ENCODE measurements at regions not wholly inside any gene's neighbourhood (a gene's known extent, or its start where the extent isn't known, plus 50 kb on each side); places are given as distances from the start of the nearest gene placed in this dataset.

- TF ChIP-seq, protein P1, sequence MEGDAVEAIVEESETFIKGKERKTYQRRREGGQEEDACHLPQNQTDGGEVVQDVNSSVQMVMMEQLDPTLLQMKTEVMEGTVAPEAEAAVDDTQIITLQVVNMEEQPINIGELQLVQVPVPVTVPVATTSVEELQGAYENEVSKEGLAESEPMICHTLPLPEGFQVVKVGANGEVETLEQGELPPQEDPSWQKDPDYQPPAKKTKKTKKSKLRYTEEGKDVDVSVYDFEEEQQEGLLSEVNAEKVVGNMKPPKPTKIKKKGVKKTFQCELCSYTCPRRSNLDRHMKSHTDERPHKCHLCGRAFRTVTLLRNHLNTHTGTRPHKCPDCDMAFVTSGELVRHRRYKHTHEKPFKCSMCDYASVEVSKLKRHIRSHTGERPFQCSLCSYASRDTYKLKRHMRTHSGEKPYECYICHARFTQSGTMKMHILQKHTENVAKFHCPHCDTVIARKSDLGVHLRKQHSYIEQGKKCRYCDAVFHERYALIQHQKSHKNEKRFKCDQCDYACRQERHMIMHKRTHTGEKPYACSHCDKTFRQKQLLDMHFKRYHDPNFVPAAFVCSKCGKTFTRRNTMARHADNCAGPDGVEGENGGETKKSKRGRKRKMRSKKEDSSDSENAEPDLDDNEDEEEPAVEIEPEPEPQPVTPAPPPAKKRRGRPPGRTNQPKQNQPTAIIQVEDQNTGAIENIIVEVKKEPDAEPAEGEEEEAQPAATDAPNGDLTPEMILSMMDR (IDR thresholded peaks at IDR 0.05; ENCODE audit: insufficient read depth, low read depth, low read length), result no peak
- no peaks in the 10 kb centered on the region for H3K36me3 ChIP-seq (ENCODE audit: control insufficient read depth, insufficient read depth, low read length)
- CTCF ChIA-PET, result no interaction called here
- no peak for DNase-seq (ENCODE audit: low read depth)
- POLR2A ChIA-PET, result no interaction called here
- no peaks in the 10 kb centered on the region for H3K27me3 ChIP-seq (ENCODE audit: control insufficient read depth, insufficient read depth, low read length)
- H3K4me3 ChIP-seq (ENCODE audit: low read depth, low read length), result no peak overlapping the region
These were observed 455.2 kb upstream of the ARPP21 start for GRCh38 chr3:35183927-35184675.

DNA sequence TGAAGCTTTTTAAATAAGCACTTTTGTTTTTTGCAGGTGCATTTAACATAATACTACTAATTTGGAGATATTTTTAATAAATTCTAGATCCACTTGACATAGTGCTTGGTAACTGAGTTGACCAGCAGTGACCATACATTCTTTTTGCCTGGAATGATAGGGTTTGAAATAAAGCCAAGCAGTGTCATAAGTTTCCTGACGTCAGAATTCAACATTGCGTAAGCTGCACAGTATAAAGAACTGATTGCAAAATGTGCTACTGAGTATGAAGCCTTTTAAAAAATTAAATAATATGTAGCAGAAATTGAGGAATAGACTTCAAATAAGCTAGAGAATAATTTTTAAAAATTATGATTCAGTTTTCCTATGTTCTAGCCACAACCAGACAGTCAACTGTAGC, 454.6 kb upstream of the ARPP21 start:
- Histone ChIP-seq H3K27me3 (ENCODE audit: control insufficient read depth, insufficient read depth, low read length) (no peaks in the 10 kb centered on the region), H3K36me3 (ENCODE audit: control insufficient read depth, insufficient read depth, low read length) (no peaks in the 10 kb centered on the region), H3K4me3 (ENCODE audit: low read depth, low read length) (no peak overlapping the region)
- TF ChIP-seq, protein P1 (IDR thresholded peaks at IDR 0.05; ENCODE audit: insufficient read depth, low read depth, low read length), result no peak
- DNase-seq (ENCODE audit: low read depth), result no peak
- POLR2A ChIA-PET, result no interaction called here
- CTCF ChIA-PET, result no interaction called here

GRCh38 chr3:35187908-35188307, 451.4 kb upstream of the ARPP21 start:
- no peak for DNase-seq (ENCODE audit: low read depth)
- CTCF ChIA-PET, result interaction anchor here (0.7 kb wide), 1 partner anchor 438 kb away, joined by 3 read pairs; no protein-coding TSS in a partner anchor
- H3K27me3 ChIP-seq (ENCODE audit: control insufficient read depth, insufficient read depth, low read length), result no peaks in the 10 kb centered on the region
- no peak overlapping the region for H3K4me3 ChIP-seq (ENCODE audit: low read depth, low read length)
- H3K36me3 ChIP-seq (ENCODE audit: control insufficient read depth, insufficient read depth, low read length), result no peaks in the 10 kb centered on the region
- TF ChIP-seq, protein P1 (IDR thresholded peaks at IDR 0.05; ENCODE audit: insufficient read depth, low read depth, low read length), result no peak
- POLR2A ChIA-PET, result no interaction called here

DNA sequence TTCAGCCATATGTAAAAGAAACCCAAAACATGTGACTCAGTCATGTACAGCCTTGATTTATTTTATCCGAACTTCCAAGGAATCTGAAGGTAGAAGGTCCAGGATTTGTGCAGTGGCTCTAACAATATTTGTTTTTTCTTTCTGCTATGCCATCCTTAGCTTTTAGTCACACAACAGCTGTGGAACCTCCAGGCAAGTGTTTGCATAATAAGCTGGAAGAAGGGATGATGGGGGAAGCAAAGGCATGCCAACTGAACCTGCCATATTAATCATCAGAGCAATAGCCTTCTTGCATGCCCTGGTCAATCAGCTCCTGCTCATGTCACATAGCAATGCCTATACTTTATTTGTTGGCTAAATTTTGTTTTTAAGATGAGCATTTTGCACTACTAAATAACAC, 444.7 kb upstream of the ARPP21 start:
- Histone ChIP-seq H3K36me3 (ENCODE audit: control insufficient read depth, insufficient read depth, low read length) (no peaks in the 10 kb centered on the region), H3K27me3 (ENCODE audit: control insufficient read depth, insufficient read depth, low read length) (no peaks in the 10 kb centered on the region), H3K4me3 (ENCODE audit: low read depth, low read length) (no peak overlapping the region)
- TF ChIP-seq, protein P1 (IDR thresholded peaks at IDR 0.05; ENCODE audit: insufficient read depth, low read depth, low read length), result no peak
- ChIA-PET CTCF (interaction anchor here (0.7 kb wide), 1 partner anchor 159 kb away, joined by 3 read pairs; no protein-coding TSS in a partner anchor), POLR2A (no interaction called here)
- DNase-seq (ENCODE audit: low read depth), result no peak

DNA sequence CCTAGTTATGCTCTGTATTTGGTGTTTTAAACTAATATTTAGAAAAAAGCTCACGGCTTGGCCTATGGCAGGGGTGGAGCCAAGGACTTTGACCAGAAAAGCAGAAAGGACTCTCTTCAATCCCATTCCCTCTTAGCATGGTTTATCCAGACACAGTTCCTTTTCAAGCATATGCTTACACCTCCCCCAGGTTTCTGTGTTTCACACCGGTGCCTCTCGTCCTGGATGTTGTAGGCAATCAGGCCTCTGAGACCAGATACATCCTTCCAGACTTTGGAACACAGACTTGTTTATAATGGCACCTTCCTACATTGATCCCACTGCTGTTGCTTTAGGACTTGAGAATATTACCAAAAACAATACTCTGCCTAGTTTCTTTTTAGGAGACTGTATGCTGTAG, 440.5 kb upstream of the ARPP21 start:
- POLR2A ChIA-PET, result no interaction called here
- no peak for DNase-seq (ENCODE audit: low read depth)
- CTCF ChIA-PET, result no interaction called here
- Histone ChIP-seq H3K27me3 (ENCODE audit: control insufficient read depth, insufficient read depth, low read length) (no peaks in the 10 kb centered on the region), H3K36me3 (ENCODE audit: control insufficient read depth, insufficient read depth, low read length) (no peaks in the 10 kb centered on the region), H3K4me3 (ENCODE audit: low read depth, low read length) (no peak overlapping the region)
- TF ChIP-seq, protein P1 (IDR thresholded peaks at IDR 0.05; ENCODE audit: insufficient read depth, low read depth, low read length), result no peak

Measured in BJ (cell line).